GM23248 (cell line): ENCODE measurements at regions not wholly inside any gene's neighbourhood (a gene's known extent, or its start where the extent isn't known, plus 50 kb on each side); places are given as distances from the start of the nearest gene placed in this dataset.

Experiments used
- DNase-seq: peaks from one replicate; pipeline ENCODE4 v3.0.0-alpha.2; 2015
- H2AFZ ChIP-seq: fragments of 200-600 bp; sonication (generic); 2 replicates; pipeline ENCODE4 v1.6.1; 2016; ENCODE audit warnings: antibody characterized with exemption
- H3F3A ChIP-seq: fragments of 200-600 bp; sonication (generic); 2 replicates; pipeline ENCODE4 v1.6.1; 2016; ENCODE audit warnings: mild to moderate bottlenecking, antibody characterized with exemption, mixed run types; ENCODE audit not compliant: insufficient read depth
- H3K27ac ChIP-seq: fragments of 200-600 bp; sonication (generic); 2 replicates; pipeline ENCODE4 v1.5.1; 2016; ENCODE audit warnings: mild to moderate bottlenecking
- H3K27me3 ChIP-seq: fragments of 200-600 bp; sonication (generic); replicated peaks from 2 replicates; pipeline ENCODE4 v1.6.1; 2016; ENCODE audit warnings: mild to moderate bottlenecking; ENCODE audit not compliant: insufficient read depth
- H3K36me3 ChIP-seq: fragments of 200-600 bp; sonication (generic); 2 replicates; pipeline ENCODE4 v1.6.1; 2016; ENCODE audit warnings: low read depth, mild to moderate bottlenecking
- H3K4me1 ChIP-seq: fragments of 200-600 bp; sonication (generic); 2 replicates; pipeline ENCODE4 v1.6.1; 2016; ENCODE audit warnings: mild to moderate bottlenecking; ENCODE audit not compliant: insufficient read depth
- H3K4me2 ChIP-seq: fragments of 200-600 bp; sonication (generic); one replicate; pipeline ENCODE4 v1.6.1; 2016; ENCODE audit warnings: mild to moderate bottlenecking; ENCODE audit not compliant: unreplicated experiment
- H3K4me3 ChIP-seq: fragments of 200-600 bp; sonication (generic); 2 replicates; pipeline ENCODE4 v1.5.1; 2016; ENCODE audit warnings: mild to moderate bottlenecking
- H3K79me2 ChIP-seq: fragments of 200-600 bp; sonication (generic); 2 replicates; pipeline ENCODE4 v1.6.1; 2016; ENCODE audit warnings: mild to moderate bottlenecking; ENCODE audit not compliant: insufficient read depth
- H3K9ac ChIP-seq: fragments of 200-600 bp; sonication (generic); 2 replicates; pipeline ENCODE4 v1.6.1; 2016; ENCODE audit warnings: mild to moderate bottlenecking
- H3K9me2 ChIP-seq: fragments of 200-600 bp; sonication (generic); 2 replicates; pipeline ENCODE4 v1.6.1; 2016; ENCODE audit warnings: mixed run types, mild to moderate bottlenecking, moderate library complexity; ENCODE audit not compliant: insufficient read depth
- H3K9me3 ChIP-seq: fragments of 200-600 bp; sonication (generic); one replicate; pipeline ENCODE4 v1.6.1; 2017; ENCODE audit warnings: low read depth
- H4K20me1 ChIP-seq: fragments of 200-600 bp; sonication (generic); 2 replicates; pipeline ENCODE4 v1.6.0; 2016; ENCODE audit not compliant: insufficient read depth
- EZH2 ChIP-seq: fragments of 200-600 bp; sonication (generic); IDR thresholded peaks from 2 replicates; pipeline ENCODE4 v1.6.1; 2018; ENCODE audit warnings: antibody characterized with exemption, mild to moderate bottlenecking; ENCODE audit not compliant: insufficient read depth, poor library complexity, severe bottlenecking
- EZH2phosphoT487 ChIP-seq: fragments of 200-600 bp; sonication (generic); IDR thresholded peaks from 2 replicates; pipeline ENCODE4 v1.6.1; 2018; ENCODE audit warnings: antibody characterized with exemption, moderate library complexity, mild to moderate bottlenecking, low read depth; ENCODE audit not compliant: insufficient read depth
- WGBS, 2 experiments: methylation state at CpG; one replicate each; pipeline ENCODE4 v1.1.6; 2015 to 2017; ENCODE audit warnings: low lambda C conversion rate in 2 of 2, low coverage in 1 of 2; ENCODE audit errors: missing lambda C conversion rate in 2 of 2; 5-methylcytosine and 5-hydroxymethylcytosine counted together
- in situ Hi-C: fragments of 300-500 bp; cut with MboI; formaldehyde crosslinking; loops from 2 replicates; pipeline ENCODE4 v1.15.0; 2020

GRCh38 chr7:9407816-9408215 lies 974.4 kb downstream of the NXPH1 start:
- TF ChIP-seq EZH2 (no peak), EZH2phosphoT487 (no peak)
- Histone ChIP-seq H3K4me3 (no peak overlapping the region), H3K9me2 (no peaks in the 10 kb centered on the region), H3K9ac (no peak overlapping the region), H4K20me1 (no peaks in the 10 kb centered on the region), H3K4me2 (no peak overlapping the region), H3K4me1 (no peaks in the 10 kb centered on the region), H3K9me3 (no peaks in the 10 kb centered on the region), H3K79me2 (no peaks in the 10 kb centered on the region), H3K27ac (no peak overlapping the region), H3F3A (no peaks in the 10 kb centered on the region), H2AFZ (no peak overlapping the region), H3K36me3 (no peaks in the 10 kb centered on the region), H3K27me3 (no peaks in the 10 kb centered on the region)
- DNase-seq, result no peak
- in situ Hi-C loops, result no loop called here
- WGBS, 2 experiments, result 13 to 20% methylated on average over 4 of the region's 4 CpGs

- Histone ChIP-seq H3K27ac (no peak overlapping the region), H3K36me3 (no peaks in the 10 kb centered on the region), H3F3A (no peaks in the 10 kb centered on the region), H3K9me3 (no peaks in the 10 kb centered on the region), H3K79me2 (no peaks in the 10 kb centered on the region), H3K27me3 (no peaks in the 10 kb centered on the region), H2AFZ (no peak overlapping the region), H3K4me2 (no peak overlapping the region), H3K9me2 (no peaks in the 10 kb centered on the region; the same call in 1 of the 2 replicates), H3K4me1 (no peaks in the 10 kb centered on the region), H4K20me1 (no peaks in the 10 kb centered on the region), H3K9ac (no peak overlapping the region), H3K4me3 (no peak overlapping the region)
- DNase-seq, result no peak
- in situ Hi-C loops, result no loop called here
- WGBS, 2 experiments, result 12 to 14% methylated on average over 4 of the region's 4 CpGs
- TF ChIP-seq EZH2phosphoT487 (no peak), EZH2 (no peak)
Observed at GRCh38 chr7:9453521-9453920, 1020.1 kb downstream of the NXPH1 start.

GRCh38 chr7:9488555-9488954 lies 1055.1 kb downstream of the NXPH1 start:
- Histone ChIP-seq H3K79me2 (no peaks in the 10 kb centered on the region), H2AFZ (no peak overlapping the region), H3K27ac (no peak overlapping the region), H3K9ac (no peak overlapping the region), H3K9me3 (no peaks in the 10 kb centered on the region), H3K36me3 (no peaks in the 10 kb centered on the region), H3K27me3 (no peaks in the 10 kb centered on the region), H3F3A (peaks cover 9% of the 10 kb centered on the region; the same call in 1 of the 2 replicates), H3K4me3 (no peak overlapping the region), H4K20me1 (no peaks in the 10 kb centered on the region), H3K9me2 (no peaks in the 10 kb centered on the region), H3K4me1 (peaks cover 4% of the 10 kb centered on the region), H3K4me2 (no peak overlapping the region)
- in situ Hi-C loops, result no loop called here
- peak; percentile 54 for DNase-seq
- no peak for TF ChIP-seq EZH2phosphoT487

- H3K9me2 ChIP-seq, result no peaks in the 10 kb centered on the region
- no peak overlapping the region for H3K4me2 ChIP-seq
- no peaks in the 10 kb centered on the region for H4K20me1 ChIP-seq
- H3K79me2 ChIP-seq, result no peaks in the 10 kb centered on the region
- DNase-seq, result no peak
- H3K4me1 ChIP-seq, result no peaks in the 10 kb centered on the region
- H2AFZ ChIP-seq, result no peak overlapping the region
- H3F3A ChIP-seq, result no peaks in the 10 kb centered on the region
- in situ Hi-C loops, result no loop called here
- no peaks in the 10 kb centered on the region for H3K36me3 ChIP-seq
- WGBS, 2 experiments, result 6 to 11% methylated on average over 3 of the region's 3 CpGs
- no peaks in the 10 kb centered on the region for H3K27me3 ChIP-seq
- no peak overlapping the region for H3K9ac ChIP-seq
- no peak overlapping the region for H3K27ac ChIP-seq
- H3K9me3 ChIP-seq, result no peaks in the 10 kb centered on the region
- TF ChIP-seq EZH2 (no peak), EZH2phosphoT487 (no peak)
- H3K4me3 ChIP-seq, result no peak overlapping the region
Observed at GRCh38 chr7:9498303-9498702, 1064.9 kb downstream of the NXPH1 start.

GRCh38 chr7:9502269-9502668 lies 1068.9 kb downstream of the NXPH1 start:
- H3K36me3 ChIP-seq, result no peaks in the 10 kb centered on the region
- no peak overlapping the region for H3K27ac ChIP-seq
- in situ Hi-C loops, result no loop called here
- no peak overlapping the region for H3K4me2 ChIP-seq
- no peaks in the 10 kb centered on the region for H4K20me1 ChIP-seq
- no peak for DNase-seq
- TF ChIP-seq EZH2, result no peak
- TF ChIP-seq EZH2phosphoT487, result no peak
- H3K9ac ChIP-seq, result no peak overlapping the region
- H3K79me2 ChIP-seq, result no peaks in the 10 kb centered on the region
- 64 to 70% methylated on average over 1 of the region's 1 CpG for WGBS, 2 experiments
- no peaks in the 10 kb centered on the region for H3K9me3 ChIP-seq
- H3K9me2 ChIP-seq, result no peaks in the 10 kb centered on the region
- H3F3A ChIP-seq, result no peaks in the 10 kb centered on the region
- H3K27me3 ChIP-seq, result no peaks in the 10 kb centered on the region
- no peak overlapping the region for H3K4me3 ChIP-seq
- no peak overlapping the region for H2AFZ ChIP-seq
- no peaks in the 10 kb centered on the region for H3K4me1 ChIP-seq
